Activated CD4-positive, CD25-positive, alpha-beta regulatory T cell (primary cell): ENCODE measurements at regions not wholly inside any gene's neighbourhood (a gene's known extent, or its start where the extent isn't known, plus 50 kb on each side); places are given as distances from the start of the nearest gene placed in this dataset.
"Not testable (repeated sequence)": the region's sequence is repeated elsewhere in the genome, so short reads cannot be mapped to it uniquely, and the experiment has no call there.

Source experiments
- DNase-seq, 4 experiments: peaks; one replicate each; lab custom pipeline; 2025; lab: John Stamatoyannopoulos, UW

DNA sequence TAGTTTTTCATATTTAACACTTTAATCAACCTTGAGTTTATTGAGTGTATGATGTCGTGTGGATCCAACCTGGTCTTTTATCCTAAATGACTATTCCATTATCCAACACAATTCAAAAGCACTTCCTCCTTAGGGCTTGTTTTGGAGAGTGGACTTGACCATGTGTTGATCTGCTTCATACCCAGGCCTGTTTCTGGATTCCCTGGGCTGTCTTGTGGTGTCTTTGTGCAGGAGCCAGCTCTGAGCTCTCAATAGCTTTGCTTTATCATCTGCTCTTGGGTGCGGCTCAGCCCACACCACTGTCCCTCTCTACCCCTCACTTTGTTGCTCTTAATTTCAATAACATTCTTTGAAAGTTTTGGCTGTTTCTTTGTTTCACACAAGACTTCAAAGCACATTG lies 70.9 kb upstream of the CHST15 start:
- no peak for DNase-seq

GRCh38 chr10:124162774-124163354 lies 69.5 kb upstream of the CHST15 start:
- DNase-seq, result no peak

- DNase-seq, result no peak
These were observed 68.7 kb upstream of the CHST15 start for GRCh38 chr10:124162136-124162535.

DNA sequence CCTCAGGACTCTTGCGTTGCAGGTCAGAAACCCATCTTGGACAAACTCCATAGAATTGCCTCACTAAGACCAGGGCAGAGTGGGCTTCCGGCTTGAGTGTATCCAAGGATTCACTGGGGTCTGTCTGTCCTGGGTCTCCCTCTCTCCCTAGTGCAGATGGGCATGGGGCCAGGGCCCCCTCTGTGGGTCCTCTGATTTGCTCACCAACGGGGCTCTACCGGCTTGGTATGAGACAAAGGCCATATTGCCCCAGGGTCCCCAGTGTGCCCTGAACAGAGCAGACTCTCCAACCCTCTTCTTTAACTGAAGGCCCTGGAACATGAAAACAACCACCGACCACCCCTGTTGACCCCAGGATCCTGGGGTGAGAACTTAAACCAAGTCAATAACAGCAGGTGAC lies 68.2 kb upstream of the CHST15 start:
- no peak for DNase-seq

DNA sequence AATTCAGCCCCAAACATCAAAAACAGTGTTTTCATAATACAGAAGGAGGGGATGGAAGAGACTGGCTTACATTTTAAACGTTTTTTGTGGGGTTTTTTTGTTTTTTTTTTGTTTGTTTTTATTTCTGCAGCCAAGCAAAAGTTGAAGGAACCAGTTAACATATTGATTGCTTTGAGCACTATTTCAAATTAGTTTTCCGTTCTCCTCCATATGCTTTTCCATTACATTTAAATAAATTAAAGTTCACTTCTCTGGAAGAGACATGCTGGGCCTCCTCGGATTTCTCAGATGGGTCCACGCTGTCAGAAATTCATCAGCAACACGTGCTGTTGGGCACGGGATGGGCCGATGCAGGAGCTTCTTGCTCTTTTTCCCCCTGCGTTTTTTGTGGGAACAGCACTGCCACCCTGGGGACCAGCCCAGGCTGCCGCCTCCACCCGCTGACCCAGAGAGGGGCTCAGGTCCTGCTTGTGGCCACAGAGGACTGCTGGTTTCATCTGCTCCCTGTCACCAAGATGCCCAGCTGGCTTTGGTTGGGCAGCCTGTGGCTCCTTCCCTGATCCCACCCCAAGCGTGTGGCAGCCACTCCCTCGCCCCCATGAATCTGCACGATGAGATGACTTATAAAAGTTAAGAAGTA lies 67.7 kb upstream of the CHST15 start:
- no peak for DNase-seq

DNA sequence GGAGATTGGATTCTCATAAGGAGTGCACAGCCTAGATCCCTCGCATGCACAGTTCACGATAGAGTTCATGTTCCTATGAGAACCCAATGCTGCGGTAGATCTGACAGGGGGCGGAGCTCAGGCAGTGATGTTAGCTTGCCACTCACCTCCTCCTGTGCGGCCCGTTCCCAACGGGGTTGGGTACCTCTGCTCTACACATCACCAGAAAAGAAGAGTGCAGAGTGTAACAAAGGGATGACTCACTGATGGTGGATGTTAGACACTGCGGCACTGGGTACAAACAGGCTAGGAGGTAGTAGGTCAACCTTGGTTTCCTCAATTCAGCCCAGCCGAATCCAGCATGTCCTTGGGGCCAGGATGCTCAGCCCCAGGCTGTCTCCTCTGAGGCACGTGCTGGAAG lies 66.8 kb upstream of the CHST15 start:
- no peak for DNase-seq

GRCh38 chr10:124159153-124159552 lies 65.8 kb upstream of the CHST15 start:
- DNase-seq, result no peak

DNA sequence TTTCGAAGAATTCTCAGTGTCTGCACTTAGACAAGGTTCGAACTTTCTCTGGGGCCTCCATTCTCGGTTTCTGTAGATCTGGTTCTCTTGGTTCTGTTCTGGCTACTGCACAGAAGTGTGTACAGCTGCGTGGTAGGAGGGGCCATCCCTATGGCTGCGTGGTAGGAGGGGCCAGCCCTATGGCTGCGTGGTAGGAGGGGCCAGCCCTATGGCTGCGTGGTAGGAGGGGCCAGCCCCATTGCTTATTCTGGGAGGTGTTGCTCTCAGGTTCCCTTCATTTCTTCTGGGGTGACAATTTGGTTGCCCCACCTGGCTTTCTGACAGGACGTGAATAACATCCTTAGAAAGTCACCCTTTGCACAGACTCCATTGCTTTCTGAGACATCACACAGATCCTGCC lies 65.2 kb upstream of the CHST15 start:
- DNase-seq, result no peak

DNA sequence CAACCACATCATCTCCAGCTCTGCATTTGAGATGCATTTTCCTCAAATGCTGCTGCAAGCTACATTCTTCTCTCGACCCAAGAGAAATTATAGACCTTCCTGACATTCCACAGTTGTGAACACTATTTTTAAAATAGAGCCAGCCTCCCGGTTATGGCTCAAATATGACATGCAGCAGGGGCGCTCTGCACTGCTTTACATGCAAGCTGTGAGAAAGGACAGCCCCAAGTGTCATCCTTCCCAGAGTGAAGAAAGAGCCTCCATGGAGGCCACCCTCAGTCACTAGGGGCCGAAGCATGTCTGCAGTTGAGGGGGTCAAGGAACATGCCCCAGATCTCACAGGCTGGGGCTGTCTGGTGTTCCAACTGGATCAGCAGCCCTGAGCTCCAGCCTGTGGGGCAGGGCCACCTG lies 63.9 kb upstream of the CHST15 start:
- no peak for DNase-seq

DNA sequence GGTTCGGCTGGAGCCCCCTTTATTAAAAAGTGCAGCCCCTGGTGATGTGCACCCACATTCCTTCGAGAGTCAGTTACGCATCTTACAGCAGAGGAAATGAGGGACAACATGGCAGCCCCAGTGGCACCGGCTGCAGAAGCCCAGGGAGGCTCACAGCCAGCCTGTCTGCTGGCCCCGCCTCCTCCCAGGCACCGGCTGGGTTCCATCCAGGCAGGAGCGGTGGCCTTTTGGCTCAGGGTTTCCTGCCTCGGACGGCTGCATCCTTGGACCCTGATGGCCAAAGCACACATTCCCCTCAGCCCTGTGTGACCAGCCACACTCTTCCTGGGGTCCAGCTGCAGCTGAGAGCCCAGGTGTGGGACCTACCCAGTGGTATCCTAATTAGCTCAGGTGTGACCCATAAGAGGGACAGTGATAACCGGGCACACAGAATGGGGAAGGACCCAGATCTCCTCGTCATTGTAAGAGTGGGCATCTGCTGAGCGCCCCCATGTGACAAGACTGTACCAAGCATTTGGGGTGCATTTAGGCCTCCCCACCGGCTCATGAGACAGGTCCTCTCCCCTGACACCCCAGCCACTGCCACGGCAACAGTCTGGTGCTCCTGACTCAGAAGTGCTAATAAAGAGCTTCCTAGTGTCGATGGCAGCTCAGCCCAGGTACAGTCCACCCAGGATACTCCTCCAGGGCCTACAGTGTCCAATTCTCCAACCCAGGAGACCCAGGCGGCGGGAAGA lies 63.3 kb upstream of the CHST15 start:
- no peak for DNase-seq

DNA sequence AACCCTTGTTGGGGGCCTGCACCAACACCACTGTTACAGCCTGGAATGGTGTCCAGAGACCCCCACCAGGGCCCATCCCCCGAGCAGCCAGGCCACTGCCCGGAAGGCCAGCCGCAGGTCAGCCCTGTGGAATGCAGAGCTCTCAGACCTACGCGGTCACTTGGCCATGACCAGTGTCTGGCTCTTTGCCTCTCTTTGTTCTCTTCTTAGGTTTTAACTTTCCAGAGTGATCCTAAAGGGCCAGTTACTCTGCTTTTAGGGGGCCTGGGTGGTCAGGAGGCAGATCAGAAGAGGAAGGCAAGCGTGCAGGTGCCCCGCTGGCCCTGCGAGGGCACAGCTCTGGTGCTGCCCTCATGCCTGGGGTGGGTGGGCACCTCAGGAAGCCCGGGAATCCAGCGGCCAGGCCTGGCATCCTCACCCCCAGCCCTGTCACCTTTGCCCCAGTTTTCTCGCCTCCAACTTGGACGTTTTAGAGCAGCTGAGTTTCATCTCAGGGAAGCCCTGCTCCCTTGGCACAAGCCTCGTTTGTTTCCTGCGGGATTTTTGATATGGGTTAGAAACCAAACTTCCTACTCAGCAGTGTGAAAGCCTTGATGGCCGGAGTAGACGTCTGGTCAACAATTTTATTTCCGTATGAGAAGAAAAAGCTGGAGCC lies 62.5 kb upstream of the CHST15 start:
- no peak for DNase-seq

DNA sequence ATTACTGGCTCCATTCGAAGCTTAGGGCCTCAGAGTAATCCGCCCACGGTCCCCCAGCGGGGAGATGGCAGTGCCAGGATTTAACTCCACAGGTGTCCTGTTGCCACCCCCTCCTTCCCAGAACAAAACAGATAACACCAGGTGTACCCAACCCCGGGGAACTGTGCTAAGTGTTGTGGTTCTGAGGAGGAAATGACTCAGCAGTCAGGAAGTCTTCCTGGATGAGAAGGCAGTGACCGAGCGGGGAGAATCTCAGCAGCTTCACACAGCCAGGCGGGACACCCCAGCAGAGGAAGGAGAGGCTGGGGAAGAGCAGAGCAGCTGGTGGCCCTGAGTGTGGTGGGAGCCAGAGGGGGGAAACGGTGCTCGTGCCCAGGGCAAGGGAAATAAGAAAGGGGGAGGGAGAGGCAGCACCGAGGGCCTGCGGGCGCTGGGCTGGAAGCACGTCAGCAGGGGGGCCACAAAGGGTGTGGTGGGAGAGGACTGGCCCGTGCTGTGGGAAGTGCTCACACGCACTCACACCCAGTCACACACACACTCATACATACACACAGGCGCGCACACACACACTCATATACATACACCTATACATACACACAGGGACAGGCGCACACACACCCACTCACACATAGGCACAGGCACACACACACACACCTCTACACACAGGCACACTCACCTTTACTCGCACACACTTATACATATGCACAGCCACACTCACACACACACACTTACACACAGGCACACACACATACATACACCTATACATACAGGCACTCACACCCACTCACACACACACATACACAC lies 59.8 kb upstream of the CHST15 start:
- peak in 2 of 4 experiments; percentile 10 to 15 for DNase-seq

- no peak for DNase-seq
These were observed 59.0 kb upstream of the CHST15 start for GRCh38 chr10:124152139-124153022.

DNA sequence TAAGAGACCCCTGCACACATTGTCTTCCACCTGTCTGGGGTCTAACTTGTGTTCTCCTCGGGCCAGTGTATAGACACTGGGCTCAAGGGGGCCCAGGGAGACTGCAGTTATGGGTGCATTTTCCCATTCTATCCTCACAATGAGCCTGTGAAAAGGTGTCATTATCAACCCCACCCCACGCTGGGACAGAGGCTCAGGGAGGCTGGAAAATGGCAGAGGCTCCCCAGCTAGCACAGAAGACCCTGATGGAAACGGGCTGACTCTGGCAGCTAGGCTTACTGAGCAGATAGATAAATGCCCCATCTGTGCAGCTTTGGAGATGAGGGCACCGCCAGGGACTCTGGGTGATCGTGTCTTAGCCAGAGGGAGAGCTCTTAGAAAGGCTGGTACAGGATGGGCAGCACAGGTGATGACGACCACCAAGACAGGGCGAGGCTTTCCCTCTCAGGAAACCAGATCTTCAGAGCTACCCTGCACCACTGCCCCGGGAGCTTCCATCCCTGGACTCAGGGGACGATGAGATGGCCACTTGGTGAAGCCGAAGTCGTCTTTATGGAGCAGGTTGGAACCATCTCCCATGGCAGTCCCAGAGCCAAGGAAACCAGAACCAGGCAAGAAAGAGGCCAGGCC lies 58.2 kb upstream of the CHST15 start:
- DNase-seq, result no peak

GRCh38 chr10:124150807-124151417 lies 57.5 kb upstream of the CHST15 start:
- no peak for DNase-seq

DNA sequence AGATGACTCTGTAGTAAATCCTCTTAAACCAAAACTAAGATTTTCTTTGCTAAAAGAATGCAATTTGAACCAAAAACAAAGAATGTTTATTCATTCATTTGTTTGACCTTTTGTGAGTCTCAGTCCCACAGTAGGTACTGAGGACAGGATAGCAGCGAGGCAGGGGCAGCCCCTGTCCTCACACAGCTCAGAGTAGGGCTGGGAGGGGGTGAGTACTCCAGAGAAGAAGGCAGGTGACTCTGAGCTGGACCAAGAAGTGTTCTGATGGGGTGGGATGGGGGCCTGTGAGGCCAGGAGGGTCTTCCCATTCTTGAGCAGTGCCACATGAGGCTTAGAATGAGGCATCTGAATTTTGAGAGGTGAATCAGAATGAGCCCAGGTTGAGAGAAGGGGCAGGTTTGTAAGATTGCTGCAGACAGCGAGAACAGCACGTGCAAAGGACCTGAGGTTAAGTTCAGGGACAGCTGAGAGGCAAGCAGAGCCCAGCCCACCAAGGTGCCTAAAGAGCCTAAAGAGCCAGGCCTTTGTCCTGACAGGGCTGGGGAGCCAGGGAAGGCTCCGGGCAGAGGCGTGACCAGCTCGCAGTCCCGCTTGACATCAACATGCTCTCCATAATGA lies 56.9 kb upstream of the CHST15 start:
- no peak for DNase-seq

GRCh38 chr10:124149189-124150042 lies 56.0 kb upstream of the CHST15 start:
- no peak for DNase-seq

GRCh38 chr10:124148509-124149188 lies 55.3 kb upstream of the CHST15 start:
- not testable (repeated sequence) for DNase-seq
